Activated naive CD4-positive, alpha-beta T cell (primary cell): ENCODE measurements at regions not wholly inside any gene's neighbourhood (a gene's known extent, or its start where the extent isn't known, plus 50 kb on each side); places are given as distances from the start of the nearest gene placed in this dataset.
"Not testable (repeated sequence)": the region's sequence is repeated elsewhere in the genome, so short reads cannot be mapped to it uniquely, and the experiment has no call there.

Experiments used
- DNase-seq, 4 experiments: peaks; one replicate each; lab custom pipeline; 2025; lab: John Stamatoyannopoulos, UW

- no peak for DNase-seq
Measured at GRCh38 chr1:208347191-208347590, 103.0 kb upstream of the PLXNA2 start.

- DNase-seq = no peak
Measured at GRCh38 chr1:208349694-208350330, 105.6 kb upstream of the PLXNA2 start.

- DNase-seq = no peak
Measured at GRCh38 chr1:208350815-208351214, 106.6 kb upstream of the PLXNA2 start.

DNA sequence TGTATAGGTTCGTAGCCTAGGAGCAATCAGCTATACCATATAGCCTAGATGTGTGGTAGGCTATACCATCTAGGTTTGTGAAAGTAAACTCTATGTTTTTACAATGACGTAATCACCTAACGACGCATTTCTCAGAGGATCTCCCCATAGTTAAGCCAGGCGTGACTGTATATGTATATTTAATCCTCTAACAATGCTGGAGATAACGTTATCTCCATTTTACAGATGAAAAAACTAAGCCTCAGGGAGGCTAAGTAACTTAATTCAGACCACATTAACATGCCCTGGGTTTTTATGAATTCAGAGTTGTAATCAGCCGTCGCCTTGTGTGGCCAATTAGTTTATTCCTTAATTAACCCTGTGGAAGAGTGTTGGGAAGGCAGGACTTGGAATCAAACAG, 107.7 kb upstream of the PLXNA2 start:
- DNase-seq = no peak

DNA sequence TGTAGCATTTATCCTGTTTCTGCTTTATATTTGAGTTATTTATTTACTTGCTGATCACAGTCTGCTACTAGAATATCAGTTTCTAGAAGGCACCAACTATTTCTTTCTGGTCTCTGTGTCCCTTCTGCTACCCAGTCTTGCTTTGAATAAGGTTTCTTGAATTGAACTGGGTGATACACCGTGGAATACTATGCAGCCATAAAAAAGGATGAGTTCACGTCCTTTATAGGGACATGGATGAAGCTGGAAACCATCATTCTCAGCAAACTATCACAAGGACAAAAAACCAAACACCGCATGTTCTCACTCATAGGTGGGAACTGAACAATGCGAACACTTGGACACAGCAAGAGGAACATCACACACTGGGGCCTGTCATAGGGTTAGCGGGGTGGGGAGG, 109.6 kb upstream of the PLXNA2 start:
- DNase-seq = not testable (repeated sequence)

DNA sequence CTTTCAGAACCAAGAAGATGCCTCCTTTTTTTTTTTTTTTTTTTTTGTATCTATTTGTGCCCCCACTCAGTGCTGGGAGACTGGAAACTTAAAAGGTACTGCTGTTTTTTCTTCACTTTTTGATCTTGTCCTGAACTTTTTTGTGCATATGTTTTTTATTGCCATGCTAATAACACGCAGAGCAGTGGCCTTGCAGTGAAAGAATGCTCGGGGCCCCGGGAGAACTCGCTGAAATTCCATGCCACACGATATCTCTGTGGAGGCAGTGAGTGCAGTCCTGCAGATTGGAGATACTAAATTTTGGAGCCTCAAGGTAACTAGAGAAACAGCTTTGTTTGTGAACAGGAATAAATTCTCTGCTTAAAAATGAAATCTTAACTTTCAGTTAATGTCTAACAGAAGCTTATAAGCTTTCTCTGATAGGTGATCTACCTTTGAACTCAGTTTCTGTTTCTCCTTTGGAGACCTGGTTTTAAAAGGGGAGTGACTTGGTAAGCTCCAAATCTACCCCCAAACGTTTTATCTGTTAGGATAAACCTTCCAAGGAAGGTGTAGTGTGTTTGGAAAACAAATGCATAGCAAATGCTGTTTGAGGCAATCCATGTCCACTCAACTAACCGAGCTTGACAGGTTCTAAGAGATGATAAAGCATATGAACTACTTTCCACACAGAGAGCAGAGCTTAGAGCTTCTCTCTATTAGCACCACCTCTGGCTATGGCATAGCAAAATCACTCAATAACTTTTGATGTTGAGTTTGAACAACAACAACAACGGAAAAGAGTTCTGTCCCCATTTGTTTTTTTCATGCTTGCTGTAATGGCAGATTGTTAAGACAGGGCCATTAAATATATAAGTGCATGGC, 113.7 kb upstream of the PLXNA2 start:
- DNase-seq = no peak

DNA sequence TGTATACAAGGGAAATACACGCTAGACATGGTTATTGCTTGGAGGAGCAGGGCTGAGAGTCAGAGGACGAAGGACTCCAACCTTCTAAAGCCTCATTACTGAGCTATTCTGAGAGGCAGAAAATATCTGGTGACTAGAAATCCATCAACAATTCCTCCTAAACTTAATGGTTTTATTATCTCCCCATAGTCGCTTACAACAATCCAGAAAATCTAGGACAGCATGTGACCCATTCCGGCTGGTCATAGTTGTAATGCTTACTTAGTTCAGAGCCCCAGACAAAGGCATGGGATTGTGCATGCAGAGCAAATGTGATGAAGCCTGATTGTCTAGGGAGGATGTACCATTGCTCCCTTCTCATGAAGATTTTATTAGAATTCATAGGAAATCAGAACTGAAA, 114.5 kb upstream of the PLXNA2 start:
- DNase-seq = no peak

GRCh38 chr1:208362011-208362410, 117.8 kb upstream of the PLXNA2 start:
- no peak for DNase-seq

DNA sequence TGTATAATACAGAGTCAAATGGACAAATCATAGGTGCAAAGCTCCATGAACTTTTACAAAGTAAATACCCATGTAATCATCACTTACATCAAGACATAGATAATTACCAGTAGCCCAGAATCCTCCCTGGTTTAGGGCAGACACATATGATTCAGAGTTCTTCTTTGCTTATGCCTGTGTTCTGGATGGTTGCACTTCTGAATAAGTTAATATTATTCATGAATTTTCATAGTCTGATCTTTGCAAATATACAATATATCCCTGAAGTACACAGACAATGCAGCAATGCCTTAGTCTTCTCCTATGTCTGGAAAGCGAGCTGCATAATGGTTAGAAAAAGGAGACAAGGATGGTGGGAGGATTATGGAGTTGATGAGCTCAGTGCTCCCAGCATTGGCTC, 122.4 kb upstream of the PLXNA2 start:
- no peak for DNase-seq

GRCh38 chr1:208369045-208369444, 124.9 kb upstream of the PLXNA2 start:
- no peak for DNase-seq

DNA sequence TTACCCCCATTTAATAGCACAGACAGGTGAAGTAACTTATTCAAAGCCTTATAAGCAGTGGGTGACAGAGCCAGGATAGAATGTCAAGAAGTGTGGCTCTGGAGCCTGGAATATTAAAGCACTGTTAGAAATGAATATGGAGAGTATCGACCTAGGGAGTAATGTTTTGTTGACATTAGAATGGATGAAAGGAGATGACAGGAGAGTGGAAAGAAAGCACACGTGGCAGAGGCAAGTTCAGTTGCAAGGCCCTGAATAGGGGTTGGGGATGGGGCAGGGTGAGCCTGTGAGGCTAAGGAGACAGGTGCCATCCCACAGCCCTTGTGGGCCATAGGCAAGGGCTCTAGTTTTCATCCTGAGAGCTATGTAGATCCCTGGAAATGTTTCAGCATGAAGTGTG, 125.5 kb upstream of the PLXNA2 start:
- DNase-seq = no peak

GRCh38 chr1:208374391-208374941, 130.3 kb upstream of the PLXNA2 start:
- no peak for DNase-seq

- no peak for DNase-seq
Measured at GRCh38 chr1:208381481-208381880, 137.3 kb upstream of the PLXNA2 start.

DNA sequence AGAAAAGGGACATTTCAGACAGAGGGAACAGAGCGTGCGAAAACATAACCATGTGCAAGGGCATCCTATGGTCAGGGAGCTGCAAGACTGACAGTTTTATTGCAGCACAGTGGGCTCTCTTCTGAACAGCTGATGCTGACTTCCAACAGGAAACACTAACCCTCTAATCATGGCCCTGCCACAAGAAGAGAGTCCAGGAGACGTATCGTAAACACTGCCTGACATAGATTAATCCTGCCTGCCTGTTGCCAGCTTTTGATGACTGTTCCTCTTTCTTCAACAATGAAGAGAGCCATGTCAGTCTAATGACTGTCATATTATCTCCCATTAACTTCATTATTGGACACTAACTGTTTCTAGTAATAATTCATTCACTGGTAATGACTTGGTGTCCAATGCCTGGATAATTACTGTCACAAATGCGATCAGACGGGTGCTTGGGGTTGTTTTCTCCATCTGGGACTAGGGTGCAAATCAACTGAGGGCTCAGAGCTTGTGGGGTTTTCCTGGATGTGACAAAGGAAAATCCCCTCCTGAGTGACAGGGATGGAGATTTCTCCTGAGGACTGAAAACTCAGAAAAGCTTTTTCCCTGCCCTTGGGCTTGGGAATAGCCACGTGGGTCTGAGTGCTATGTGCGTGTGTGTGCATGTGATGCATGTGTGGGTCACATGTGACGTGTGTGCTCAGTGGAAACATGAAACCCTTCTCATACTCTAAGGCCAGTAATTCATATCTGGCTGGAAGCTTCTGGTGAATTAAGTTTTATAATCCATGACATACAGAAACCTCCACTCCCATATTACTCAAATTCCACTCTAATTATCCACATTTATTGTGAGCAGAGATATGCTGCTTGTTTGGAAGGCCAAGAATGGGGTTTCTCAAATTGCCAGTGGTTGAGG, 144.0 kb upstream of the PLXNA2 start:
- DNase-seq = no peak

DNA sequence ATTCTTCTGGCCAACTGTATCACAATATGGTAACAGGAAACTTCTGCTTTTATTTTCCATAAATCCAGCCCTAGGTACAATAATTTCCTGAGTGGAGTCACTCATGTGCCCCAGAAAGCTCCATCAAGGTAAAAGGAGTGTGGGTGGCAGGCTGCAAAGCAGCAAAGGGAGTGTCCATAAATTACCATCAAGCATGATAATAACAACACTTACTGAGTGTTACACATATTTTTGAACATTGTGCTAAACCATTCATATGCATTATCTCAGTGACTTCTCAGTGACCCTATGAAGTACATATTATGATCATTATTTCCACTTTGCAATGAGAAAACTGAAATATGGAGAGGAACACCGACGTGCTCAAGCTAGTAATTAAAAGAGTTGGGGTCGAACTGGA, 149.2 kb upstream of the PLXNA2 start:
- DNase-seq = no peak

- no peak for DNase-seq
Measured at GRCh38 chr1:208393826-208394225, 149.6 kb upstream of the PLXNA2 start.

- DNase-seq = no peak
Measured at GRCh38 chr1:208397286-208397685, 153.1 kb upstream of the PLXNA2 start.

DNA sequence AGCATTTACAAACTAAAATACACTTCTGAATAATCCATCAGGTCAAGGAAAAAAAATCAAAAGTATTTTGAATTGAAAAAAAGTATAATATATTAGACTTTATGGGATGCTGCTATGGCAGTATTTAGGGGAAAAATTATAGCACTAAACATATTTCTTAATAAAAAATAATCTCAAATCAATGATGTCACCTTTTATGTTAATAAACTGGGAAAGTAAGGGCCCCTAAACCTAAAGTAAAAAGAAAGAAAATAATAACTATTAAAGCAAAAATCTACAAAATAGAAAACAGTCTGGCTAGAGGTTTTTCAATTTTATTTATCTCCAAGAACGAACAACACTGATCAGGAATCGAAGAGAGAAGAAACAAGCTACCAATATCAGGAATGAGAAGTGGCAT, 160.8 kb upstream of the PLXNA2 start:
- no peak for DNase-seq

DNA sequence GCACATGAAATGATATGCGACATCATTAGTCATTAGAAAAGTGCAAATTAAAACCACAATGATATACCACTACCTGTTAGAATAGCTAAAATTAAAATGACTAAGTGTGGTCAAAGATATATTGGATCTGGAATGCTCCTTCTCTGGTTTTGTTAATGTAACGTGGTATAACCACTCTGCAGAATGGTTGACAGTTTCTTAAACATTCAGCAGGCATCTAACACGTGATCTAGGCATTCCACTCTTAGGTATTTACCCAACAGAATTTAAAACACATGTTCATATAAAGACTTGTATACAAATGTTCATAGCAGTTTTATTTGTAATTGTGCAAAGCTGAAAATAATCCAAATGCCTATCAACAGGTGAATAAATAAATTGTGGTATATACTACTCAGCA, 165.0 kb upstream of the PLXNA2 start:
- DNase-seq = no peak

- no peak for DNase-seq
Measured at GRCh38 chr1:208410409-208410808, 166.2 kb upstream of the PLXNA2 start.

DNA sequence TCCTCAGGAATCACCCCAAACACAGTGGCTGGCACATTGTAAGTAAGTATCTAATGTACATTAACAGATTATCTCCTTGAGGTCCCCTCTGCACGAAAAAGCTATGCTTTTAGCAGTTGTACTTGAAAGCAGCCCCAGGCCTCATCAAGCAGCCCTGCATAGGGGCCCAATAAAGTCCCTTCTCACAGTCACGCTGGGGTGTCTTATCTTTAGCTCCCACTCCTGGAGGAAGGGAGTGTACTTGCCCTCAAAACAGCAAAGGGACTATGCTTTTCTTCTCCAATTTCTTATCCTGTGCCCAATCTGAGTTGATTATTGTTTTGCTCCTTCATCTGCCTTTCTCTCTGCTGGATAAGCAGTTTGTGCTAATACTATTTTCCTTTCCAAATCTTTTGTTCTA, 168.8 kb upstream of the PLXNA2 start:
- DNase-seq = no peak

- DNase-seq = no peak
Measured at GRCh38 chr1:208418667-208419066, 174.5 kb upstream of the PLXNA2 start.
